GM23338 (cell line): ENCODE measurements at regions not wholly inside any gene's neighbourhood (a gene's known extent, or its start where the extent isn't known, plus 50 kb on each side); places are given as distances from the start of the nearest gene placed in this dataset.

Experiments
- ATAC-seq: fragments of 200-7000 bp; cut with Tn5 transposase; 3 replicates; pipeline ENCODE4 v1.9.1; 2020
- DNase-seq: peaks from one replicate; pipeline ENCODE4 v3.0.0-alpha.2; 2015; ENCODE audit warnings: low spot score
- H2AFZ ChIP-seq: fragments of 200-600 bp; sonication (generic); 2 replicates; pipeline ENCODE4 v1.8.0; 2016; ENCODE audit warnings: antibody characterized with exemption, mild to moderate bottlenecking, moderate library complexity
- H3F3A ChIP-seq: fragments of 200-600 bp; sonication (generic); replicated peaks from 2 replicates; pipeline ENCODE4 v1.8.0; 2017; ENCODE audit warnings: antibody characterized with exemption, mixed run types, low read depth
- H3K27ac ChIP-seq: fragments of 200-600 bp; sonication (generic); 2 replicates; pipeline ENCODE4 v1.6.1; 2016; ENCODE audit warnings: low read depth
- H3K27me3 ChIP-seq: fragments of 200-600 bp; sonication (generic); 2 replicates; pipeline ENCODE4 v1.8.0; 2016; ENCODE audit warnings: mild to moderate bottlenecking, mixed run types, moderate library complexity; ENCODE audit not compliant: insufficient read depth
- H3K36me3 ChIP-seq: fragments of 200-600 bp; sonication (generic); 2 replicates; pipeline ENCODE4 v1.8.0; 2016; ENCODE audit warnings: mild to moderate bottlenecking; ENCODE audit not compliant: insufficient read depth
- H3K4me1 ChIP-seq: fragments of 200-600 bp; sonication (generic); 2 replicates; pipeline ENCODE4 v1.8.0; 2016; ENCODE audit warnings: mild to moderate bottlenecking, moderate library complexity; ENCODE audit not compliant: insufficient read depth
- H3K4me2 ChIP-seq: fragments of 200-600 bp; sonication (generic); 2 replicates; pipeline ENCODE4 v1.7.1; 2017; ENCODE audit warnings: mixed run types
- H3K4me3 ChIP-seq: fragments of 200-600 bp; sonication (generic); 2 replicates; pipeline ENCODE4 v1.6.1; 2016; ENCODE audit warnings: mixed run types
- H3K79me2 ChIP-seq: fragments of 200-600 bp; sonication (generic); replicated peaks from 2 replicates; pipeline ENCODE4 v1.8.0; 2017; ENCODE audit warnings: mild to moderate bottlenecking; ENCODE audit not compliant: insufficient read depth
- H3K9me2 ChIP-seq: fragments of 200-600 bp; sonication (generic); 2 replicates; pipeline ENCODE4 v1.8.0; 2017; ENCODE audit not compliant: insufficient read depth
- H4K20me1 ChIP-seq: fragments of 200-600 bp; sonication (generic); replicated peaks from 2 replicates; pipeline ENCODE4 v1.8.0; 2017; ENCODE audit warnings: mild to moderate bottlenecking; ENCODE audit not compliant: insufficient read depth
- H3K27ac Mint-ChIP-seq: 2 replicates; pipeline ENCODE4 v1.8.0; 2020; ENCODE audit warnings: inconsistent platforms, mild to moderate bottlenecking, moderate library complexity, mixed read lengths
- H3K27me3 Mint-ChIP-seq: 3 replicates; pipeline ENCODE4 v1.8.0; 2022; ENCODE audit warnings: low read depth, mild to moderate bottlenecking, moderate library complexity, mixed read lengths, inconsistent platforms; ENCODE audit not compliant: insufficient read depth, poor library complexity
- H3K36me3 Mint-ChIP-seq: 3 replicates; pipeline ENCODE4 v1.8.0; 2021; ENCODE audit warnings: low read depth, mild to moderate bottlenecking, inconsistent platforms, moderate library complexity, mixed read lengths
- H3K4me1 Mint-ChIP-seq: 3 replicates; pipeline ENCODE4 v1.8.0; 2020; ENCODE audit warnings: mild to moderate bottlenecking, inconsistent platforms, mixed read lengths
- H3K4me3 Mint-ChIP-seq: 3 replicates; pipeline ENCODE4 v1.8.0; 2021; ENCODE audit warnings: moderate library complexity, mild to moderate bottlenecking, inconsistent platforms, mixed read lengths
- H3K9me3 Mint-ChIP-seq: 3 replicates; pipeline ENCODE4 v1.8.0; 2020; ENCODE audit warnings: moderate library complexity, mild to moderate bottlenecking, inconsistent platforms, mixed read lengths
- CREB1 ChIP-seq: fragments of 250-450 bp; sonication (Bioruptor Pico); IDR thresholded peaks from 2 replicates; pipeline ENCODE4 v1.5.0; 2020; ENCODE audit warnings: low read depth, mild to moderate bottlenecking, moderate library complexity
- CTCF ChIP-seq, 2 experiments: fragments of 200-600 bp in 1 of 2; sonication (generic) in 1 of 2; conservative IDR thresholded peaks; 2 replicates each; pipeline versions ENCODE4 v1.5.1 to v1.6.1; 2016 to 2017; ENCODE audit warnings: antibody characterized with exemption in 2 of 2, low read depth in 2 of 2, mild to moderate bottlenecking in 2 of 2, moderate library complexity in 1 of 2
- ETS1 ChIP-seq: IDR thresholded peaks from 2 replicates; pipeline ENCODE4 v1.6.1; 2016; ENCODE audit warnings: antibody characterized with exemption
- JUNB ChIP-seq: IDR thresholded peaks from one replicate; pipeline ENCODE4 v1.6.1; 2016; ENCODE audit warnings: antibody characterized with exemption; ENCODE audit not compliant: unreplicated experiment
- POLR2AphosphoS5 ChIP-seq: IDR thresholded peaks from 2 replicates; pipeline ENCODE4 v1.6.1; 2016; ENCODE audit warnings: antibody characterized with exemption, low read depth
- STAT1 ChIP-seq: IDR thresholded peaks from one replicate; pipeline ENCODE4 v1.6.1; 2016; ENCODE audit warnings: antibody characterized with exemption; ENCODE audit not compliant: unreplicated experiment
- ZNF114 ChIP-seq: fragments of 250-450 bp; sonication (Bioruptor Pico); IDR thresholded peaks from 2 replicates; pipeline ENCODE4 v1.5.0; 2020; ENCODE audit warnings: mild to moderate bottlenecking, moderate library complexity
- ZNF331 ChIP-seq: fragments of 250-450 bp; sonication (Bioruptor Pico); IDR thresholded peaks from 2 replicates; pipeline ENCODE4 v1.5.0; 2020; ENCODE audit warnings: low read depth, mild to moderate bottlenecking, moderate library complexity
- ZNF462 ChIP-seq: fragments of 250-450 bp; sonication (Bioruptor Pico); IDR thresholded peaks from 2 replicates; pipeline ENCODE4 v1.5.0; 2020; ENCODE audit warnings: mild to moderate bottlenecking, moderate library complexity

GRCh38 chr10:36504758-36505157 lies 620.6 kb upstream of the ANKRD30A start:
- Mint-ChIP-seq H3K27me3 (peaks cover 2% of the 10 kb centered on the region), H3K27ac (no peak overlapping the region), H3K4me3 (no peak overlapping the region), H3K9me3 (no peaks in the 10 kb centered on the region; the same call in 2 of the 3 replicates), H3K4me1 (no peaks in the 10 kb centered on the region), H3K36me3 (no peaks in the 10 kb centered on the region)
- Histone ChIP-seq H3K4me2 (no peak overlapping the region), H3K9me2 (no peaks in the 10 kb centered on the region), H3K27ac (no peak overlapping the region), H3K27me3 (no peaks in the 10 kb centered on the region), H2AFZ (no peak overlapping the region), H3K4me3 (no peak overlapping the region), H3F3A (no peaks in the 10 kb centered on the region), H3K4me1 (no peaks in the 10 kb centered on the region), H4K20me1 (no peaks in the 10 kb centered on the region), H3K79me2 (no peaks in the 10 kb centered on the region), H3K36me3 (no peaks in the 10 kb centered on the region)
- TF ChIP-seq CREB1 (CRISPR knock-in tag) (no peak), ZNF114 (CRISPR knock-in tag) (no peak), ZNF331 (no peak), STAT1 (no peak), JUNB (no peak), CTCF (conservative IDR thresholded peaks at IDR 0.05; ENCODE audit: low read depth in 2 of 2) (no peak), POLR2AphosphoS5 (no peak), ETS1 (no peak)
- no peak for DNase-seq
- no peak for ATAC-seq

- no peaks in the 10 kb centered on the region for H3K79me2 ChIP-seq
- no peak overlapping the region for H3K4me3 ChIP-seq
- H3K27ac Mint-ChIP-seq = no peak overlapping the region
- no peak overlapping the region for H3K27ac ChIP-seq
- H3K4me3 Mint-ChIP-seq = no peak overlapping the region
- 0 out of 2 replicates have a peak, but pooled peaks cover 5% of the 10 kb centered on the region for H3K4me1 ChIP-seq
- H3K27me3 Mint-ChIP-seq = peaks cover 2% of the 10 kb centered on the region
- ATAC-seq (no peak), DNase-seq (no peak)
- no peaks in the 10 kb centered on the region for H3K27me3 ChIP-seq
- no peaks in the 10 kb centered on the region; the same call in 2 of the 3 replicates for H3K9me3 Mint-ChIP-seq
- H3F3A ChIP-seq = no peaks in the 10 kb centered on the region
- no peak for TF ChIP-seq ZNF114 (CRISPR knock-in tag)
- TF ChIP-seq CTCF (conservative IDR thresholded peaks at IDR 0.05; ENCODE audit: low read depth in 2 of 2) = no peak
- no peak for TF ChIP-seq CREB1 (CRISPR knock-in tag)
- no peak for TF ChIP-seq ZNF462 (CRISPR knock-in tag)
- TF ChIP-seq POLR2AphosphoS5 = no peak
- no peak for TF ChIP-seq ZNF331
- H4K20me1 ChIP-seq = no peaks in the 10 kb centered on the region
- H3K4me2 ChIP-seq = no peak overlapping the region
- H3K4me1 Mint-ChIP-seq = peaks cover 4% of the 10 kb centered on the region; the same call in 2 of the 3 replicates
- H3K9me2 ChIP-seq = no peaks in the 10 kb centered on the region
- H3K36me3 Mint-ChIP-seq = no peaks in the 10 kb centered on the region
- no peaks in the 10 kb centered on the region for H3K36me3 ChIP-seq
- no peak overlapping the region for H2AFZ ChIP-seq
Measured at GRCh38 chr10:36500266-36500665, 625.1 kb upstream of the ANKRD30A start.
